Renal cortex interstitium (tissue), 11 donors: ENCODE measurements at regions not wholly inside any gene's neighbourhood (a gene's known extent, or its start where the extent isn't known, plus 50 kb on each side); places are given as distances from the start of the nearest gene placed in this dataset.

Experiments used
- DNase-seq, 11 donors: peaks; one replicate each; pipeline ENCODE4 v3.0.0-alpha.2; 2013; ENCODE audit warnings: low read depth in 9 of 11, low spot score in 4 of 11; ENCODE audit errors: extremely low read depth in 1 of 11

GRCh38 chr17:55668312-55668920 is 54.2 kb downstream of the TMEM100 start:
- DNase-seq, result no peak

DNA sequence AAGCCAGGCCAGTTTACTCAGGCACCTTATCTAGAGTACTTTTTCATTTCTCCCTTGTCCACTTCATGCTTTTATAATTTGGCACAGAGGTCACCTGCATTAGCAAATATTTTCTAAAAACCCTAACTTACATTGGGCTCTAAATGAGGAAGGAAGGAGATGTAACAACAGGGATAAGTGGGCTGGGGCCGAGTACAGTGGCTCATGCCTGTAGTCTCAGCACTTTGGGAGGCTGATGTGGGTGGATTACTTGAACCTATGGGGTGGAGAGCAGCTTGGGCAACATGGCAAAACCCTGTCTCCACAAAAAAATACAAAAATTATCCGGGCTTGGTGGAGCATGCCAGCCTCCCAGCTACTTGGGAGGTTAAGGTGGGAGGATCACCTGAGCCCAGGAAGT is 55.9 kb downstream of the TMEM100 start:
- no peak for DNase-seq

DNA sequence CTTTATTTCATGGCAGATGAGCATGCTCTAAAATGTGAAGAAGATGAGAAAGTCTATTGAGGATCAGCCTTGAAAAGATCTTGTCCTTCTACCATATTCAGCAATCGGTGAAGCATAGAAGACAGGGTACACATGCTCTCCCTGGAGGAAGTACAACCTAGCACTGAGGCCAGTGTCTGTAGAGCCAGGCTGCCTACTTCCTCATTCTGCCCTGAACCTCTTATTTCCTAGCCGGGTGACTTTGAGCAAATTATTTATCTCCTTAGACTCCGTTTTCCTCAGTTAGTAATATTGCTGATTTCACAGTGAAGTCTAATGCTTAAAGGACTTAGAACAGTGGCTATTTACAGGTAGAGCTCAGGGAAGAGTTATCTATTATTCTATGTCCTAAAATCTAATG is 58.4 kb downstream of the TMEM100 start:
- DNase-seq, result no peak

GRCh38 chr17:55663400-55663799 is 59.3 kb downstream of the TMEM100 start:
- DNase-seq, result no peak

- DNase-seq, result no peak
Measured at GRCh38 chr17:55661963-55662834, 60.5 kb downstream of the TMEM100 start.

- DNase-seq, result no peak
Measured at GRCh38 chr17:55661256-55661758, 61.4 kb downstream of the TMEM100 start.

GRCh38 chr17:55660178-55660886 is 62.3 kb downstream of the TMEM100 start:
- peak; percentile 72 to 91 (median 85) for DNase-seq

GRCh38 chr17:55659661-55660060 is 63.0 kb downstream of the TMEM100 start:
- no peak for DNase-seq

- no peak for DNase-seq
Measured at GRCh38 chr17:55655777-55656176, 66.9 kb downstream of the TMEM100 start.

DNA sequence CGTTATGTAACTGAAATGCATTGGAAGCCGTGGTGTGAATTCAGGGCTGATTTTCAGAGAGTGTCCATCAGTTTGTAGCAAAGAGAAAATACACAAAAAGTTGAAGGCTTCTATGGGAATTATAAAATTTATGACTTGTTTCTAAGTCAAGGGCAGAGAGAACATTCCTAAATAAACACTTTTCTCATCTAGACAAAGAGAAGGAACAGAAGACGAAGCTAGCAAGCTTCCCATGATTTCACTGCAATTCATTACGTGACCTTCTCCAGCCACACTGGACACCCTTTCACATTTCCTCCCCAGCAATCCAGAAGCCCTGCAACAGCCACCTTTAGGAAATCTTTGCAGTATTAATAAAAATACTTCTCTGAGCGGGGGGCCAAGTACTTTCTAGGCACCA is 67.8 kb downstream of the TMEM100 start:
- DNase-seq, result no peak

GRCh38 chr17:55654022-55654421 is 68.6 kb downstream of the TMEM100 start:
- DNase-seq, result no peak

- no peak for DNase-seq
Measured at GRCh38 chr17:55652825-55653224, 69.8 kb downstream of the TMEM100 start.

- no peak for DNase-seq
Measured at GRCh38 chr17:55652114-55652823, 70.4 kb downstream of the TMEM100 start.

GRCh38 chr17:55649957-55650597 is 72.6 kb downstream of the TMEM100 start:
- DNase-seq, result no peak

- no peak for DNase-seq
Measured at GRCh38 chr17:55648086-55648485, 74.6 kb downstream of the TMEM100 start.

DNA sequence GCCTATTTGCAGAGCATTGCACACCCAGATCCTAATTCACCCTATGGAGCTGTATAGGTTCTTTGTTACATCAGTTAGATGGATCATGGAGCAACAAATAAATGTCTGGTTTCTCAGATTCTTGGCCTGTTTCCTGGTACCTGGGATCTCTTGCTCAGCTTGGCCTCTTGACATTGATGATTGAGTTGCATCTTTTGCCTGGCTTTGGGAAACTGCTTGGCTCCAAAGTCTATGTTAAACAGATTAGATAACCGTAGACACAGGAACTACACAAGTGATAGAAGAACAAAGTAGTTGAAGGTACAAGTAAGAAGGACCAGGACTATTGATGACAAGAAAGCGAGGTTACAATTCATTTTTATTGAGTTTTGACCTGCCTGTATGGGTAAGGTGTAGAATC is 77.3 kb downstream of the TMEM100 start:
- DNase-seq, result no peak

- DNase-seq, result no peak
Measured at GRCh38 chr17:55644346-55644745, 78.3 kb downstream of the TMEM100 start.

DNA sequence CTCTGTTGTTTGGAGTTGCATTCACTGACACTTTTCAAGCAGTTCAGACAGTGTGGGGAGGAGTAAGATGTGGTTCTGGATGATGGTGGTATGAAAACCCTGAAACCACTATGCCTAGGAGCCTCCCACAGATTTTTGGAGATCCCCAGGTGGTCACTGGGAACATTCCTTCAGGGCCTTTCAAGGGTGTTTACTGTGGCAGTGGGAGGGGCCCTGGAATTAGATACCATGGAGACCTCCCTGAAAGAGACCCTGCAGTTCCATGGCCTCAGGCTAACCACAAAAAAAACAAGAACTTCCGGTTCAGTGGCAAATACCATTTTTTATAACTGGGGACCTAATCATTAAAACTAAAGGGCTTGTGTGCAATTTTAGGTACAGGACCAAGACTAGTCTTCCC is 79.9 kb downstream of the TMEM100 start:
- no peak for DNase-seq

GRCh38 chr17:55641676-55642081 is 81.0 kb downstream of the TMEM100 start:
- DNase-seq, result peak in 10 of 11 donors; percentile 72 to 89 (median 84)
